Chondrocyte (in vitro differentiated cells): ENCODE measurements at regions not wholly inside any gene's neighbourhood (a gene's known extent, or its start where the extent isn't known, plus 50 kb on each side); places are given as distances from the start of the nearest gene placed in this dataset.
A peak's percentile ranks its signal among the peaks of the same experiment; 100 is the strongest.

ENCODE experiments used
- DNase-seq: peaks from one replicate; pipeline ENCODE4 v3.0.0; 2021; ENCODE audit warnings: mixed read lengths, low spot score
- H3K27ac Mint-ChIP-seq: one replicate; pipeline ENCODE4 v1.8.0; 2021; ENCODE audit warnings: mild to moderate bottlenecking, moderate library complexity, mixed read lengths; ENCODE audit not compliant: unreplicated experiment
- H3K27me3 Mint-ChIP-seq: 2 replicates; pipeline ENCODE4 v1.8.0; 2021; ENCODE audit warnings: low read depth, mixed read lengths
- H3K36me3 Mint-ChIP-seq: 2 replicates; pipeline ENCODE4 v1.8.0; 2021; ENCODE audit warnings: low read depth, mixed read lengths
- H3K4me1 Mint-ChIP-seq: 2 replicates; pipeline ENCODE4 v1.8.0; 2021; ENCODE audit warnings: low read depth, mild to moderate bottlenecking, mixed read lengths
- H3K4me3 Mint-ChIP-seq: one replicate; pipeline ENCODE4 v1.8.0; 2021; ENCODE audit warnings: mild to moderate bottlenecking, moderate library complexity, mixed read lengths; ENCODE audit not compliant: unreplicated experiment
- H3K9me3 Mint-ChIP-seq: 2 replicates; pipeline ENCODE4 v1.8.0; 2021; ENCODE audit warnings: low read depth, mixed read lengths
- TF ChIP-seq, protein P1 (sequence below): fragments of 200-600 bp; sonication (generic); IDR thresholded peaks from 2 replicates; pipeline ENCODE4 v1.5.0; 2021; ENCODE audit warnings: antibody characterized with exemption, mild to moderate bottlenecking, moderate library complexity

DNA sequence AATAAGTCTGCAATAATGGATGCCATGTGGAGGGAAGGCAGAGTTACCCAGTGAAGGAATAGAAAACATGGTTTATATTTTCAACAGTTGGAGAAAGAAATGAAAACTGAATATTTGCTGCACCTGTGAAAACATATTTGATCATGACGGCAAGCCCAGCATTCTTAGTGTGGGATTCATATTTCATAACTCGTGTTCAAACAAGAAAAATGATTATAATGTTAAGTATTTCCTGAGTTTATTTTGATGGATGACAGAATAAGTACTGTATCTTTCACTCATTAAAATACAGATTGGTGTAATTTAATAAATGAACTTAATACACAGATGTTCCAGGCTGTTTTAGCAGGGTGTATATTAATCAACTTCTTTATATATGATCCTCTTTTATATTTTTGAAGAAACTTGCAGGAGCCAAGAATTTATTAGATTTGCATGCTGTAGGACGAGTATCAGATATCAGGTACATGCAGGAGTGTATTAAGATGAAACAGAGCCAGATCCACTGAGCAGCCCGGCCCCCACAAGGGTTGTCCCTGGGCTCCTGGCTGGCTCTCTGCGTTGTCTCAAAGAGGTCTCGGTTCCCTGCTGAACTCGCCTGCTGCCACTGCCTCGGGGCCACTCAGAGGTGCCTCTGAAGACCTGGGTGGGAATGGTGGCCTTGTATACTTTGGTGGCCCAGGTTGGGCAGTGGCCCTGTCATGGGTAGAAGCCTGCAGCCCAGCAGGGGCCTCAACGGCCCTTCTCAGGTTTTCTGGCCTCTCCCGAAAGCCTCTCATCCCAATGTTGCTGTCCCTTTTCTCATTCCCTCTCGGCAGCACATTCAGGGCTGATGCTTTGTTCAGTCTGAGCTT lies 95.0 kb upstream of the LDAH start:
- Mint-ChIP-seq H3K27me3 (no peaks in the 10 kb centered on the region), H3K4me1 (peaks cover 37% of the 10 kb centered on the region), H3K27ac (peak overlapping the region; percentile 82), H3K9me3 (no peaks in the 10 kb centered on the region), H3K36me3 (no peaks in the 10 kb centered on the region), H3K4me3 (no peak overlapping the region)
- DNase-seq: no peak
- TF ChIP-seq, protein P1, sequence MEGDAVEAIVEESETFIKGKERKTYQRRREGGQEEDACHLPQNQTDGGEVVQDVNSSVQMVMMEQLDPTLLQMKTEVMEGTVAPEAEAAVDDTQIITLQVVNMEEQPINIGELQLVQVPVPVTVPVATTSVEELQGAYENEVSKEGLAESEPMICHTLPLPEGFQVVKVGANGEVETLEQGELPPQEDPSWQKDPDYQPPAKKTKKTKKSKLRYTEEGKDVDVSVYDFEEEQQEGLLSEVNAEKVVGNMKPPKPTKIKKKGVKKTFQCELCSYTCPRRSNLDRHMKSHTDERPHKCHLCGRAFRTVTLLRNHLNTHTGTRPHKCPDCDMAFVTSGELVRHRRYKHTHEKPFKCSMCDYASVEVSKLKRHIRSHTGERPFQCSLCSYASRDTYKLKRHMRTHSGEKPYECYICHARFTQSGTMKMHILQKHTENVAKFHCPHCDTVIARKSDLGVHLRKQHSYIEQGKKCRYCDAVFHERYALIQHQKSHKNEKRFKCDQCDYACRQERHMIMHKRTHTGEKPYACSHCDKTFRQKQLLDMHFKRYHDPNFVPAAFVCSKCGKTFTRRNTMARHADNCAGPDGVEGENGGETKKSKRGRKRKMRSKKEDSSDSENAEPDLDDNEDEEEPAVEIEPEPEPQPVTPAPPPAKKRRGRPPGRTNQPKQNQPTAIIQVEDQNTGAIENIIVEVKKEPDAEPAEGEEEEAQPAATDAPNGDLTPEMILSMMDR: no peak

DNA sequence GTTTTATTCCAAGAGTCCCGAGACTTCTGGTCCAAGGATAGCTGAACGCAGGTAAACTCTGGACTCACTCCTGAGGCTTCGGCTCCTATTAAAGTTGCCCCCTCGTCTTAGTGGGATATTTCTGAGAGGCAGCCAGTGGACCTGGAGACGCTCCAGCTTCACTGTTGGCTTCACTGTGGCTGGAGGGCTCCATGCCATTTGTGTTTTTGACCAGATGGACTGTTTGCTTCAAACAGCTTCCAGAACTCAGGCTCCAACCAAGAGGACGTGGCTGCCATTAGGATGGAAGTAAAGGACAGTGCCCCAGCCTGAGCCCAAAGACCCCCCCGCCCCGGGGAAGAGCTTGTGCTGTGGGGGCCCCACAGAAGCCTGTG lies 94.4 kb upstream of the LDAH start:
- peak overlapping the region; percentile 82 for H3K27ac Mint-ChIP-seq
- peaks cover 2% of the 10 kb centered on the region for H3K27me3 Mint-ChIP-seq

DNA sequence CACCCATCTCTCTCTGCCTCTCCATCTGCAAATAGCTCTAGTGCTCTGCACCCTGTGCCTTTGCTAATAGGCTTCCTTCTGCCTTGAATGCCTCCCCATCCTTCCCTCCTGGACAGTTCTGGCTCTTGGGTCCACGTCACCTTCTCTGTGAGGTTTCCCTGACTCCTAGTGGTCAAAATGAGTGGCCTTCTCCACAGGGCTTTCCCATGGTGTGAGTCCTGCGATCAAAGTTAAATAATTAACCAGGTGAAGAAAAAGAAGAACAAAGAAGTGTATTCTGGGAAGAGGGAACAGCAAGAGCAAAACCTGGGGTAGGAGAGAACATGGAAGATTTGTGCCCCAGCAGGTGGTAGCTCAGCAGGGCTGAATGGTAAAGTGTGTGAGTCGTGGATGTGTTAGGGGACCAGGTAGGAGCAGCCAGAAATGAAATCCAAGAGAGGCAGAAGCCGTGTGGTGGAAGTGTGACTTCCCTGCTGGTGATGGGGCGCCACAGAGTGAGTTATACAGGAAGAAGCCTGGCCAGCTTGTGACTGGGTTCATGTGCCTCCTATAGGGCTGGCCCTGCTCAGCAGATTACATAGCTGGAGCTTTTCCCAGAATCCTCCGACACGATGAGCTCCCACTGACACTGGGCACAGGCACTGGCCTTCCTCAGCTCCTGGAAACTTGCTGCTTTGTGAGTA lies 93.8 kb upstream of the LDAH start:
- H3K9me3 Mint-ChIP-seq: no peaks in the 10 kb centered on the region
- H3K4me3 Mint-ChIP-seq: no peak overlapping the region
- peak overlapping the region; percentile 82 for H3K27ac Mint-ChIP-seq
- TF ChIP-seq, protein P1: peak; percentile 69
- peaks cover 2% of the 10 kb centered on the region for H3K27me3 Mint-ChIP-seq
- no peak for DNase-seq
- no peaks in the 10 kb centered on the region for H3K36me3 Mint-ChIP-seq
- H3K4me1 Mint-ChIP-seq: peaks cover 37% of the 10 kb centered on the region

More for the DNA sequence above, 94.4 kb upstream of the LDAH start:
- H3K4me3 Mint-ChIP-seq: no peak overlapping the region
- H3K9me3 Mint-ChIP-seq: no peaks in the 10 kb centered on the region
- H3K4me1 Mint-ChIP-seq: peaks cover 37% of the 10 kb centered on the region
- no peaks in the 10 kb centered on the region for H3K36me3 Mint-ChIP-seq
- TF ChIP-seq, protein P1: no peak
- DNase-seq: no peak

DNA sequence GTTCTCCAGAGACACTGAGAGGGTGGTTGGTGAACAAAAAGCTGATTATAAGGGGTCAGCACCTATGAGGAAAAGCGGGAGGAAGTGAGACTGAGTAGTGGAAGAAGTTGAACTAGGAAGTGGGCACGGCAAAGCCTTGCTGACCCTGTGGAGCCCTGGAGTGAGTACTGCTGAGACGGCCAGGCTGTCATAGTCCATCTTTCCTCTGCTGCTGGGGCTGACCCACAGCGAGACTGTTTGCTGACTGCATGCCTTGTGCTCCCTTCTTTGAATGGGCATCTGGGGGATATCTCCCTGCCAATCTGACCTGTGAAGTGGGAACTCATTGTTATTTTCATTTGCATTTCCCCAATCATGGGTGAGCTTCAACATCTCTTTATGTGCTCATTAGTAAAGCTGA lies 92.4 kb upstream of the LDAH start:
- Mint-ChIP-seq H3K4me1 (peaks cover 37% of the 10 kb centered on the region), H3K9me3 (no peaks in the 10 kb centered on the region), H3K27me3 (peaks cover 2% of the 10 kb centered on the region), H3K27ac (no peak overlapping the region), H3K4me3 (no peak overlapping the region), H3K36me3 (peaks cover 2% of the 10 kb centered on the region)
- TF ChIP-seq, protein P1: no peak
- DNase-seq: no peak

DNA sequence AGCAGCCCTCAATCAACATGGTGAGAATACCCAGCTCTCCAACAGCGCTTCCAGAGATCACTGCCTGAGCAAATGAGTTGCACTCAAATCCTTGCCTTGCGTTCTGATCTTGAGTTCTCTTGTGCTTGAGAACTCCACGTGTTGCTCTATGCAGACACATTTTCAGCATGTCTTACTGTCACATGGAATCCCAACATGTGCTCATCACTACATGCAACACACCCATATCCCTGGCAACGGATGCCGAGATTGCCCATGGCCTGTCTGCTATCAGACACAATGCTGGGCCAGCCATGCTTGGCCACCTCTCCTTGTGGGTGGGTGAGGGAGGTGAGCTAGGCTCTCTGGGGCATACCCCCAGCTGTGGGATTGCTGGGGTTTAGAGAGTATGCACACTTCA lies 91.9 kb upstream of the LDAH start:
- H3K9me3 Mint-ChIP-seq: no peaks in the 10 kb centered on the region
- DNase-seq: no peak
- TF ChIP-seq, protein P1: no peak
- peaks cover 2% of the 10 kb centered on the region for H3K27me3 Mint-ChIP-seq
- H3K36me3 Mint-ChIP-seq: peaks cover 4% of the 10 kb centered on the region
- H3K27ac Mint-ChIP-seq: no peak overlapping the region
- H3K4me3 Mint-ChIP-seq: no peak overlapping the region
- H3K4me1 Mint-ChIP-seq: peaks cover 37% of the 10 kb centered on the region
